ENCODE measurements at regions not wholly inside any gene's neighbourhood (a gene's known extent, or its start where the extent isn't known, plus 50 kb on each side); places are given as distances from the start of the nearest gene placed in this dataset.
A peak's percentile ranks its signal among the peaks of the same experiment; 100 is the strongest.
"Not testable (repeated sequence)": the region's sequence is repeated elsewhere in the genome, so short reads cannot be mapped to it uniquely, and the experiment has no call there.

GRCh38 chr6:156599978-156600590 is 177.1 kb upstream of the ARID1B start:
- DNase-seq = no peak

DNA sequence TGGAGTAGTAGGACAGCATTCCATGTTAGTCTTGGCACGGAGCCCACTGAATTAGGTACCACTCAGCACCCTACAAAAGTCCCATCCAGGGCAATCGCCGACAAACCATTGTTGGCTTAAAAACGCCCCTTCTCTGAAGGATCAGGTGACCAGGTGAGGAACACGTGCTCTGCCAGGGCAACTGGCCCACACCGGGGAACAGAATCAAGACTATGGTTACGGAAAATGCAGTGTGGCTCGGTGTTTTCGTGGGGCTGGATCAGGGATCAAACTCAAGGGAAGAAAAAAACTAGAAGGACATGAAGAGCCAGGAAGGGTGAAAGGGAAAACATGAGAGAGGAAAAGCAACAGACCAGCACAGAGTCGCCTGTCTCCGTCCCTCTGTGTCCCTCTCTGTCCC is 177.8 kb upstream of the ARID1B start:
- DNase-seq = no peak

GRCh38 chr6:156598855-156599180 is 178.4 kb upstream of the ARID1B start:
- no peak for DNase-seq

DNA sequence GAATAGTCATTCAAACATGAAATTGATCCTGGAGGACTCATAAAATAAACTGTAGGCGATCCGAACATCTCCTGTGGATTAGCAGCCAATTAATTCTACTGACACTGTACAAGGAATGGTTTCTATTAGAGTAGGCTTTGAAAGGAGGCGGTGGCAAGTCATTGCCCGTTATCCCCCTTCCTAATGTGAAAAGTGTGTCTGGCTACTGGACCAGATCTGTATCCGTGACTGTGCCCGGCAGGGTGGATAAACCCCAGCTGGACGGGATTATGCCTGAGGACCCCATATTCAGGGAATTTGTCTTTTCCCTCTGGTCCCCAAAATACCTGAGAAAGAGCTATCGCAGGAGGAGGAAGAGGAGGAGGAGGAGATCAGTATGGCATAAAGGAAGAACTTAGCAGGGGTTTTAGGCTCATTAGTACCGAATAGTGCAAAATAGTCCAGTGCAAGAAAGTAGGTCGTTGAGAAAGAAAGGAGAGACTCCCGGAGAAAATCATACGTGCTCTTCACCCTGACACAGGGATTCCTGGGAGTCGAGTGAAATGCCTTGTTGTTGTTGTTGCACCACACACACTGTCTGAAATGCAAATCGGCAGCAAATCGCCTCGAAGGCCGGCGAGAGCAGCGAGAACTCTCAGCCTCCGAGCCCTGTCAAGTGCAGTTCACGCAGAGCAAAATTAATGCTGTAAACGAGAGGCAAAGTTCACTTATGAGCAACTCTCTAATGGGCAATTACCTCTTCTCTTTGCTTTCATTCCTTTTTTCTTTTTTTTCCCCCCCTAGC is 178.9 kb upstream of the ARID1B start:
- DNase-seq = no peak

- DNase-seq = no peak
These were observed 180.1 kb upstream of the ARID1B start for GRCh38 chr6:156597095-156597494.

DNA sequence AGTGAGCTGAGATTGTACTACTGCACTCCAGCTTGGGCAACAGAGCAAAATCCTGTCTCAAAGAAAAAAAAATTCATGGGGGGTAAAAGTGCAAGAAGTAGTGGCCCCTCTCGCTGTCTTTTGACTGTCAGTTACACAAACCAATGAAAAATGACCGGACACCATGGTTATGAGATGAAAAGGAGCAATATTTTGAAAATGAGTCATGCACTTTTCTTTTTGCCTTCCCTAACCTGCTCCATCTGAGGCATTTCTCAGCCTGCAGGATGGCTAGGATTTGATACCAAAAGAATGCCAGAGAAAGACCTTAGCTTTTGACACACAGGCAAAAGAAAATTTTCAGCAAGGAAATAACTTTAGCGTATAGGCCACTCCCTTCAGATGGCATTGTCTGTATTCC is 181.7 kb upstream of the ARID1B start:
- no peak for DNase-seq

DNA sequence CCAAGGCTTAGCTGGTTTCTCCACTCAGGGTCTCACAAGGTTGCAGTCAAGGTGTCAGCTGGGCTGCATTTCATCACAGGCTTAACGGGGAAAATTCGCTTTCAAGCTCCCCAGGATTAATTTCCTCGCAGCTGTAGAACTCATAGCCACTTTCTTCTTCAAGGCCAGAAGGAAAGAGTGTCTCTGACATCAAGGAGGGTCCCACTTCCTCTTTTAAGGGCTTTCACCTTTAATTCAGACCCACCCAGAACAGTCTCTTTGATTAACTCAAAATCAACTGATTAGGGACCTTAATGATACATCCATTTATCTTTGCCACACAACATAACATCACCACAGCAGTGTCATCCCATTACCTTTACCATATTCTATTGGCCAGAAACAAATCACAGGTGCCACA is 183.3 kb upstream of the ARID1B start:
- no peak for DNase-seq

- DNase-seq = no peak
These were observed 184.1 kb upstream of the ARID1B start for GRCh38 chr6:156593127-156593526.

GRCh38 chr6:156590482-156590881 is 186.7 kb upstream of the ARID1B start:
- no peak for DNase-seq

DNA sequence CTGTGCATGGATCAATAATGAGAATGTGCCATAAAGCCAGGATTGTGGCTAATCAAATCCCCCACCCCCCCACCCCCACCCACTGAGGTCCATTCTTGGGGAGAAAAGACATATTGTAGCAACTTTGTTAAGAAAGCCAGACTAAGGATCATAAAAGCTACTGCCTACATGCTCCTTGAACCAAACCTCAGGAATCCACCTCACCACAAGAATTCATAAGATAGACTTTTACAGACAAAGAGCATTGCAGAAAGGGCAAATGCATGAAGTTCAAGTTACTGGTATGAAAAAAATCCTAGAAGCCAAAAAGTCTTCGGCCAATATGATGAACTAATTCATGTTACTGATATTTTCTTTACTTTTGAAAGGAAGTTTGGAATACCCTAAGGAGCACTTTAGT is 187.9 kb upstream of the ARID1B start:
- no peak for DNase-seq

- DNase-seq = no peak
These were observed 189.4 kb upstream of the ARID1B start for GRCh38 chr6:156587751-156588301.

- peak; percentile 40 for DNase-seq
These were observed 190.1 kb upstream of the ARID1B start for GRCh38 chr6:156587071-156587470.

DNA sequence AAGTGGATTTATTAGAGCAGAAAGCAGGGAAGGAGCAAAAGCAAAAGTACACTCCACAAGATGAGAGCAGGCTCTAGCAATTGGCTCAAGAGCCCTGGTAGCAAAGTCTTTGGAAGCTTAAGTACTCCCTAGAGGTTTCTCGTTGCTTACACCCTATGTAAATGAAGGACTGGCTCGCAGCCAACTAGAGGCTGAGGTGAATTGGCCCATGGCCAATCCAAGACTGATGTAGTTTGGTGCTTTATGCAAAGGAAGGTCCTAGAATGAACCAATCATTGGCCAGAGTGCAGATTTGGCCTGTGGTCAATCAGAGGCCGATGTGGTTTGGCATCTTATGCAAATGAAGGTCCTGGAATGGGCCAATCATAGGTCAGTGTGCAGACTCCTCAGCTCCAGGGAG is 191.3 kb upstream of the ARID1B start:
- DNase-seq = no peak

- not testable (repeated sequence) for DNase-seq
These were observed 193.1 kb upstream of the ARID1B start for GRCh38 chr6:156584121-156584520.

- DNase-seq = no peak
These were observed 194.1 kb upstream of the ARID1B start for GRCh38 chr6:156583083-156583482.

- DNase-seq = no peak
These were observed 194.6 kb upstream of the ARID1B start for GRCh38 chr6:156582509-156582992.

DNA sequence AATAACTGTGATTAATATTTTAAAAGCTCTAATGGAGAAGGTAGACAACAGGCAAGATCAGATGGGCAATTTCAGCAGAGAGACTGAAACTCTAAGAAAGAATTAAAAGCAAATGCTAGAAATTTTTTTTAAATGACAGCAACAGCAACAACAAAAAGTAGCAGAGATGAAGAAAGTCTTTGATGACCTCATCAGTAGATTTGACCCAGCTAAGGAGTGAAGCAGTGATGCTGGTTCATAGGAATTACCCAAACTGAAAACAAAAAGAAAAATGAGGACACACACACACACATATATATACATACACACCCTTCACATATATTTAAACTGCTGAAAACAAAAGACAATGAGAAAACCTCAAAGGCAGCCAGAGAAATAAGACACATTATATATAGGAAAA is 197.6 kb upstream of the ARID1B start:
- no peak for DNase-seq

DNA sequence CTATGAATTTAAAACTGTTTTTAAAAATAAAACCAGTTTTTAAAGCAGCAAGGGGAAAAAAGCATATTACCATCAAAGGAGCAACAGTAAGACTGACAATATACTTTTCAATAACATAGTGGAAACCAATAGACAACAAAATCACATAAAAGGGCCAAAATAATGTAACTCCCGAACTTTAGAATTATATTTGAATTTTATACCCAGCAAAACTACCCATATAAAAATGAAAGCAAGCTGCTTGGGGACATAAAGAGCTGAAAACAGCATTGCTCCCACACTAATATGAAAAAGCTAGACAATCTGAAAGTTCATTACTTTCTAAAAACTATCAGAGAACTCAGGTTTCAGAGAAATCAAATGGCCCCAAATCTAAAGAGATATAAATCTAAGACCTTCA is 199.4 kb upstream of the ARID1B start:
- peak; percentile 4 for DNase-seq

DNA sequence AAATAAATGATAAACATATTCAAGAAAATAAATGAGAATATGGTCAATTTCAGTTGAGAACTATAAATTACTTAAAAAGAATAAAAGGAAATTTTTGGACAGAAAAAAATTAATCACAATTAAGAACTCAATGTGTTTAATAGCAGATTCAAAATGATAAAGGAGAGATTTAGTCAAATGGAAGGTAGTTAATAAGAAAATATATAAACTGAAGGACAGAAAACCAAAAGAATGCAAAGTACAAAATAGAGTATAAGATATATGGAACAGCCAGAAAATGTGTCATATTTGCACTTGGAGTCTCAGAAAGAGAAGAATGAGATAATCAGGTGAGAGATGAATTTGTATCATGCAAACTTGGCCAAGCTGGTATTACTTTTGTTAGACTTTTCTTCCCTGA is 201.8 kb upstream of the ARID1B start:
- no peak for DNase-seq

GRCh38 chr6:156564807-156565149 is 212.4 kb upstream of the ARID1B start:
- DNase-seq = no peak

DNA sequence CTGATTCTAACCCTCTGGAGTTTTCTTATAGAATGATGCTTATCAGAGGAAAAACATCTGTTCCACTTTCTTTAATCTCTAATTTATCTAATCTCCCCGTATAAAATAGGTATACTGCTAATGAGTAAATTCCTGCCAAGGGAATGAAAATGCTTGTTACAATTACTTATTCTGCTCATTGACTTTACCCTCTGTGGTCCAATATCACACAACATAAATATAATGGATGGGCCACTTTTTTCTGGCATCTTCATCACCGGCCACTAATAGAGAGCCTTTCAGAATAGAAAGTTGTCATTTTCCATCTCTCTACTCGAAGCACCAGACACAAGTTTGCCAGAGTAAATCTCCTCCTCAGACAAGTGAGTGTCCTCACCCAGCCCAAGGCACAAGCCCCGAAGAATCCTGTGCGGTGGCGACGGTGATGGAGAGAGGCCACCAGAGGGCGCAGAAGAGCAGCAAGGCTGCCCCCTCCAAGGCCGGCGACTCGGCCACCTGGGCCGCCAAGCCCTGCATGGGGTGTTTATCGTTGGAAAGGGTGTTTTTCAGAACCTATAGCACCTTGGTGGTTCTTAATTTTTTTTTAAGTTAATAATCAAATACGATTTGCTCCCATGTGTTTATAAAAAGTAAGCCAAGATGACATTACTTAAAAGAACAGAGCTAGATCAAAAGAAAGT is 212.9 kb upstream of the ARID1B start:
- peak; percentile 82 for DNase-seq

- no peak for DNase-seq
These were observed 213.5 kb upstream of the ARID1B start for GRCh38 chr6:156563714-156564113.

GRCh38 chr6:156562636-156563035 is 214.5 kb upstream of the ARID1B start:
- DNase-seq = no peak

- no peak for DNase-seq
These were observed 215.2 kb upstream of the ARID1B start for GRCh38 chr6:156562019-156562418.

Measured in OCI-M1 (cell line).